GM19025 (cell line): ENCODE measurements at regions not wholly inside any gene's neighbourhood (a gene's known extent, or its start where the extent isn't known, plus 50 kb on each side); places are given as distances from the start of the nearest gene placed in this dataset.

Source experiments
- ATAC-seq: cut with Tn5 transposase; IDR thresholded peaks from one replicate; pipeline ENCODE4 v1.9.1; 2021; ENCODE audit warnings: mild to moderate bottlenecking, low read depth, moderate library complexity; ENCODE audit not compliant: unreplicated experiment

DNA sequence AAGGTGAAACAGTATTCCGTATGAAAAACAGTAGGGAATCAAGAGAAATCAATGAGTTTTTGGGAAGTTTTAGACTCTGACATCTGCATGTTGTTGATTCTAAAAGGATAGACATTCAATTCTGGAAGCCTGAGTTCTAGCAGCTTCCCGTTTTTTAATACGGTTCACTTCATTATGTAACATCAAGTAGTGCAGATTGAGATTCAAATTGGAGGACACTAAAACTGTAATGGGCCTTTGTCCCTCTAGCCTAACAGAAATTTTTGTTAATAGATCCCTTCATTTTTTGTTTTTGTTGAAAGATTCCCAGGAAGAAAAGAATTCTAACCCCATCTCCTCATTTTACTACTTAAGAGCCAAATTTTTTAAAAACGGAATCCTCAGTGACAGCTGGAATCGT is 384.6 kb downstream of the SH3GL2 start:
- ATAC-seq: no peak

DNA sequence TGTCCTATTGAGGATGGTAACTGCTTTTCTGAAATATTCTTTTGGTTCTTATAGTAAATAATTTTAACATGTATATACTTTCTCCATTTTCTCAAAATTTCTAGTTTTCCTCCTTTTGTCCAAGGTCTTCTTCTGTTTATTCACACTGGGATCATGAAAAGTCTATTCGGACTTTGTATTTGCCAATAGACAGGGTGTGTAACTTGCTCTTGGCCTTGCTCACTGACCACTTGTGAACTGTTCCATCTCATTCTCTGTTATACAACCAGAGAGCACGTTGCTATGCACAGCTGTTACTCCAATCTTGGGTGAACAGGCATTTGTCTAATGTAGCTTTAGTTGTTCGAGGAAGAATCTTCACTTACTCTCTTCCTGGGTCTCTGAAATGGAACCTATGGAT is 388.9 kb downstream of the SH3GL2 start:
- ATAC-seq: no peak

DNA sequence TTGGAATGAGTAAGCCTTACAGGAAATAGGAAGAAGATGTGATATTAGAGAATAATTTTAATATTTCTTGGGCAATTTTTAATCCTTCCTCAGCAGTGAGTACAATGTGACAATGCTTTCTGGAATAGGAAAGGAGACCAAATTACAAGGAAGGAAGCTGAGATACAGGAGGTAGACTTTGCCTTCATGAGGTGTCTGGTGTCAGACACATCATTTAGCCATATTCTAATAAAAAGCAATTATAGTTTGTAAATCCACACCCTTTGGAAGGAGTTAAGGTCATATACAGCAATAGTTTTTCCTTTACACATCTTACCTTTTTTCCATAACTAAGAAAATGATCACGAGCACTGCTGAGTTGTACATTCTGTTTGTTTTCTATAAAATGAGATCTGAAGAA is 390.4 kb downstream of the SH3GL2 start:
- ATAC-seq: no peak

DNA sequence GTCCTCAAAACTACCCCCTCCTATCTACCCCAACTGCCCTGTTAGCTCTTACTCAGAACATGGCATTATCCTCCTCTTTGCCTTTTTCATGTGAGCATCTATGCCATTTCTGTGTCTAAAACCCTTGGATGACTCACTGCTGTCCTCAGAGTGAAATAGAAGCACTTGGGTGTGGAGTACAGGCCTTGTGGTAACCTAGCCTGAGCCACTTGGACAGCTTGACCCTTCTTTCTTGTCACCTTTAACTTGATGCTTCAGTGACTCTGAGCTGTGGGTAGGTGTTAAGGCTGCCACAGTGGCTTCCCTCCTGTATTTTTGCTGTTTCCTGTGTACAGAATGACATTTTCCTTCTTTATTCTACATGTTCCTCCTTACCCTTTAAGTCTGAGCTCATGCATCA is 391.4 kb downstream of the SH3GL2 start:
- ATAC-seq: no peak

DNA sequence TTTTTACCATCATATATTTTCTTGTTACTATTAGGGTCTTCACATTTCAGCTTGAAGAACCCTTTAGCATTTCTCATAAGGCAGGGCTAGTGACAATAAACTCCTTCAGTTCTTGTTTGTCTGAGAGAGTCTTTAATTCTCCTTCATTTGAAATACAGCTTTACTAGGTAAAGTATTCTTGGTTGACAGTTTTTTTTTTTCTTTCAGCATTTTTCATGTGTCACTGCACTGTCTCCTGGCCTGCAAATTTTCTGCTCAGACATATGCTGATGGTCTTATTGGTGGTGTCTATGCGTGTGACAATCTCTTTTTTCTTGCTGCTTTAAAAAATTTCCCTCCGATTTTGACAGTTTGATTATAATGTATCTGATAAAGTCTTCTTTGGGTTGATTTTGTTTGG is 399.9 kb downstream of the SH3GL2 start:
- no peak for ATAC-seq

DNA sequence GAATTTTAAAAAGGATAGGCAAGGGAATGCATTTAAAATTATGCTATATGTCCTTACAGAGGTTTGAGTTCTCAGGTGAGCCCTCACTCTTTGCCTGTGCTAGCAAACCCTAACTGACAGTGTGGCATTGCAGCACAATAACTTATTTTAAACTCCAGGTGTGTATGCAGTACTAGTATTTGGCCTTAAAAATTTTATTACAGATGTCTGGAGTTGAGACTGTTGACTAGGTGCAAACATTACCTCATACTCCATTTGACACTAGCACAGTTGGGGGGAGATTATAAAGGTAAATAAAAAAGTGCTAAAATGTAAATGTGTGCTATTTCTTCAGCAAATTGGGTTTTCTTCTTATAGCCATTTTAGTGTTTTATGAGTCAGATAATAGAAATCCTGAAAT is 407.7 kb downstream of the SH3GL2 start:
- ATAC-seq: no peak

DNA sequence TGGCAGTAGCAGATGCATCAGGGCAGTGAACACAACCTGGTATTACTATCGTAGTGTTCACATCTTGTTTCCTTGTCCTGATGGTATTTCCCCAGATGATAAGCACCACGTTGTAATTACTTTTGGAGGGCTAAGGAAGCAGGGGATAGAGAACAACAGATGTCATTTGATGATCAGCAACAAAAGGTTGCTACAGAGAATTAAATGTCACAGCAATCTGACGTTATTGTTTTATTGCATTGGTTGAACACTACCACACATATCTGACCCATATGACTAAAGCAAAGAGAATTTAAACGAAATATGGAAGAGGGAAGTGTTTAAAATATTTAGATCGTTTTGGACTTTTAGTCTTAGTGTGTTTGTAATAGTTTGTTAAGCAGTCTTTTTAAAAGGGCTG is 408.3 kb downstream of the SH3GL2 start:
- ATAC-seq: no peak

DNA sequence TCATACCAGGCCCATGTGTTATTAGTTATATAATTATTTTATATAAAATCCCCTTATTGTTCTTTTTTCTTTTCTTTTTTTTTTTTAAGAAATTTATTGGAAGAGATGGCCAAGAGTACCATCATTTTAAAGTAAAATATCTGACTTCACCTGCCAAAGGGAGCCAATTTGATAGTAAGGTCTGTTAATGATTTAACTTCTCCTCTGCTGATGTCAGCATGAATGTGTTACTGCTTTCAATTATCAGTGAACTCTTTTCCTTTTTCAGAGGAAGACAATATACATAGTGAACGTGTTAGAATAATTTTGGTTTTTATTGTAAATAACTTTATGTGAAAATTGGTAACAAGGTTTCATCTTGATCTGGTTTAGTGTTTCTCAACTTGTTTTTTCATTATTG is 409.6 kb downstream of the SH3GL2 start:
- ATAC-seq: no peak

DNA sequence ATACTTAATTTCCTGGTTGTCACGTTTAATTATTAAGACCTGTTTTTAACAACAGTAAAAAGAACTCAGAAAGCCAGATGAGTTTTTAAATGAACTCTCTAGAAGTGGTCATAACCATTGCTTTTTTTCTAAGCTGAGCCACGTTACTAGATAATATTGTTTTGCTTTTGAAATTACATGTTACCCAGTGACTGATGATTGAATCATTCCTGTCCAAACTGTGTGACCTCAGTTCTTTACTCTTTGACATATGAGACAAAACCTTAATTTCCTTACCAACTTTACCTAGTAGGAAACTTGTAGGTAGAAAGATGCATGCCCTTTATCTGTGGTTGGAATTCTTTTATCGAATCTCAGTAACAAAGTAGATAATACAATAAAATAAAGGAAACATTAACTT is 411.7 kb downstream of the SH3GL2 start:
- ATAC-seq: no peak

DNA sequence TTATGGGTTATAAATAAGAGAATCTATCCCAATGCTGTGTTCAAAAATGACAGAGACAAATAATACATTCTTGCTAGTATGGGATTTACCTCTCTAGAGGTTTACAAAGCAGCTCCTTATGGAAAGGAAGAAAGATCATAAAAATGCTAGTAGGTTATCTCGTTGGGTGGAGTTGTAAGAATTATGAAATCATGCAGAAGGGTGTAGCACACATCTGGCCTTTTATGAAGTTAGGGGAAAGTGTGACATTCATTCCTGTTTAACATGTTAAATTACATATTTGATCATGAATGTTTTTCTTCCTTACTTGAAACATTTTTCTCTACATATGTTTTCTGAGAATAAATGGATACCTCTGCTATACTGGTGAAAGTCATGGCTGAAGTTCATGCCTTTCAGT is 414.2 kb downstream of the SH3GL2 start:
- ATAC-seq: no peak

DNA sequence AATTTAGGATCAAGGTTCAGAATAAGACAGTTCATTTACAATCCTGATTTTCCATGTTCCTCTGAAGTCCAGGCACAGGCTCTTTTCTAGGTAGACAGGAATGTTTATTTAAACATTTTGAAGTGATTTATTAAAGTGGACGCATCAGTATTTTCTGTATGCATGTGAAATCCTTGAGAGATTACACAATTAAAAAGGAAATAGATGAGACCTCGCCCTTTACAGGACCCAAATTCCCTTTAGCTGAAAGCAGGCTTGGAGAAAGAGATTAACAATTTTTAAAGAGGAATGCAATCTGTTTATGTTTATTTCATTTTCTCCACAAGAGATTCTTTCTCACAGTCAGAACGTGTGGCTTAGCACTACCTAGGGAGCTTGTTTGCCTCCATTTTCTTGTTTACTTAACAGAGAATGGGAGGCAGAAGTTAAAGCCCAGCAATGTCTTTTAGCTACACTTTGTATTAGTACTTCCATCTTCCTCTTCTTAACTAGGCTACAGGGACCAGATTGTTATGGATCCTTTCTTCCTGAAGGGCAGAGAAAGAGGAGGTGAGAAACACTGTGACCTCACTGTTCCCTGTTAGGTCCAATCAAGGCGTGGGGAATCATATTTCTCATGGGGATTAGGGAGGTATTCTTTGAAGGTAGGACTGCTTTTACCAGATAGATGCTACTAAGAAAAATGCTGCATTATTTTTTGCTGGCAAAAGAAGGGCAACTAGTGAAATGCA is 416.0 kb downstream of the SH3GL2 start:
- no peak for ATAC-seq

DNA sequence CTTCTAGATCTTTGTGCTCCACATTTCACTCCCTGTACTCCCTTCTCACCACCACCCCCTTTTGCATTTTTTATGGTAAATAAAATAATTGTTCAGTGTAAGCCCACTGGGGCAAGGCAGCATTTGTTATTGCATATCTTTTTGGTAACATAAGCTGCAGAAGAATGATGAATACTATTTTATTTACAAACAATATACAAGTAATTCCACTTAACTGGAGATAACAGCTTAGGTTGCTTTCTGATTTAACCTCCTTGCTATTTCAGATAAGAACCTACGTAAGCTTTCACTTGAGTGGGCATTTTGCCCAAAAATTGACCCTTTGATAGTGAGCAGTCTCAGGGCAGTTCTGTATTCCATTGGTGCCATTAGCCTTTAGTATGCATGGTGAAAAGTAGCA is 417.9 kb downstream of the SH3GL2 start:
- ATAC-seq: no peak

DNA sequence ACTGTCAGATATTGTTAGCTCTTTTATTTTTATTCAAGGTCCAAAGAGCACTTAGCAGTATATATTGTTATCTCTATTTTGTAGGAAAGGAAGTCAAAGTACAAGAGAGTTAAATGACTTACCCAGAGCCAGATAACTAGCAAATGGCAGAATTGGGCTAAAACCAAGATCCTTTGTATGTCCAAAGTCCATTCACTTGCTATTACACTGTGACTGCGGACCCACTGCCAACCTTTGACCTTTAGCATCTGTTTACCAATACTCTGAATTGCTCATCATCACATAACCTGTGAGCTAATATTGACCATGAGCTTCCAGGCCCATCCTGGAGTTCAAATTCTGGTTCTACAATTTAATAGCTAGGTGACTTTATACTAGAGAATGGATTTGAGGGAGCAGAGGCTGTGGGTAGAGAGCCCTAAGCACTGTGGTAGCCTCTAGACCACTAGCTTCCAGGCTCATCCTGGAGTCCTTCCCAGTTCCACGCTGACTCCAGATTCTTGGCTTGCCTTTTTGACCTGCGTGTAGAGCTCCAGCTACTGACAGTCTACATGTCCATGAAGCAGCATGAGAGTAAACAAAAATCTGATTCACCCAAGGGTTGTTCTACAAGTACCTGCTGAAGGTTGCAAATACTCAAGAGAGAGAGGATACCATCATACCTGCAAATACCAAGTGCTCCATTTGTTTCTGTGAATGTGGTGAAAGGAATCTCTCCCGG is 424.0 kb downstream of the SH3GL2 start:
- no peak for ATAC-seq

DNA sequence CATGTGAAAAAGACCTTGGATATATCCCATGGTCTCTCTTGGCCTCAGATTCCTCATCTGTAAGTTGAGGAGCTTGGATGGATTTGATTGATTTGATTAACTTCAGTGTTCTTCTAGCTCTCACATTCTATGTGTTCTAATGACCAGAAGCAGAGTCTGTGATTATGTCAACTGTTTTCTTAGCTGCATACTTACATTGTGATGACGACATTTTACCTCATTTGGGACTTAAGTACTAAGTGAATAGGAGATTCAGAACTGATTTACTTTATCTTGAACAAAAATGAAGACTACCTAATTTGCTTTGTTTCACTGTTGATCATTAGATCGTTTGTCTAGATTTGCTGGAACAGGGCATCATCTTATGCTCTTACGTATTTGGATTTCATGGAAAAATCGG is 427.7 kb downstream of the SH3GL2 start:
- ATAC-seq: no peak

DNA sequence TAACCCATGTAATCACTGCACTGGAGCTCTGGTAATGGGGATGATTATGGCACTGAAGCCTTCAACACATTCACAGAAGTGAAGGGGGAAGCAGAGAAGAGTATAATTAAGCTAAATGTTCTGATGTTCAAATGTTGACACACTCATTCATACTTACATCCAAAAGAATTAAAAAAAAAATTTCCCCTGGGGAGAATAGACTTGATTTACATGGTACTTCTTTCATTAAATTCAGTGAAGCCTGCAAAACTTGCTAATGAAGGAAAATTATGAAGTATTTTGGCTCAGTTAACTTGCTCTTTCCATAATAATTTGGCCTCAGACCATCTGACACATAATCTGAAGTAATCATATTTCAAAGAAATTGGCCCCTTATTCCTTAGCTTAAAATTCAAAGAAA is 428.8 kb downstream of the SH3GL2 start:
- no peak for ATAC-seq

DNA sequence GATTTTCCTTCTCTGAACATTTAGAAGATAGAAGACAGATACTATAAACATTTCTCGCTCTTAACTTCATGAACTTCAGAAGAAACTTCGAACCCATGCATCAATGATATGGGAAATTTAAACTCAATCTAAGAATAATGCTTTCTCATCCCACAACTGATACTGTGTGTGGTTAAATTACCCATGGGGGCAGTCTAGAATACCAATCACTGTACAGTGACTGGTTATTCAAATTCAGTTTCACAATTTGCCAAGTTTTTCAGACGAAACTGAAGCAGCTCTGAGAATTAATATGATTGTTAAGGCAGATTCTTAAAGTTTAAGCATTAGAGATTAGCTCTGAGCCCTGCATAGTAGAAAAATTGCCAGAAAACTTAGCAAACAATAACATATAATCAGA is 431.0 kb downstream of the SH3GL2 start:
- ATAC-seq: no peak

DNA sequence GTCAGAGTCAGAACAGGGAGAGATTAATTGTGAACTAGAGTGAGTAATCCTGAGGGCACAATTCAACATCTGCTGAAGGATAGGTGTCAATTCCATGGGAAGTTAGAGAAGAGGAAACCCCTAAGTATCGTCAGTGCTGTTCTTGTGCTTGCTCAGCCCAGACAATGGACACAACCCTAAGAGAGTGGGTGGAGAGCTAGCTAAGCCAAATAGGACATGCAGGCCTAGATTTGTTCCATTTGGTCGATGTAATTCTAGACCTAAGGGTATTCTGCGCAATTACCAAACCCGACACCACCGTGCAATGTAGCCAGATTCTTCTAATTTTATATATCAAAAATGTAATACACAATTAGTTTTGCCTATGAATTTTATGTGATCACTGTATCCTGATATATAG is 431.6 kb downstream of the SH3GL2 start:
- no peak for ATAC-seq

DNA sequence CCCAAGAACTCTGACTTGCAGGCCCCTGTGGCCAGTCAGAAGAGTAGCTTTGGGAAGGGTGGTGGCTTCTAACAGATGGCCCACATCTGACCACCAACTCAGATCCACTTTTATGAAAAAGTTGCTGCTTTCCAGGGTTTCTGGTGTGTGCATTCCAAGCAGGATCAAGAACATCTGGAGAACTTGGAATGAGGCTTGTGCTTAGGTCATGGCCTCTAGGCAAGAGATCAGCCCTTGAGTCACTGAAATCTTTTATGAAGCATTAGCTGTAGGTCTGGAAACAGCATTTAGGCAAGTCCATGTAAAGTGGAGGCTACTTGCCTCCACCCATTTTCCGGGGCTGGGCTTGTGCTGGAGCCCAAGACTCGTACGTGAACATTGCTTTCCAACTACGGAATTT is 433.3 kb downstream of the SH3GL2 start:
- ATAC-seq: no peak

DNA sequence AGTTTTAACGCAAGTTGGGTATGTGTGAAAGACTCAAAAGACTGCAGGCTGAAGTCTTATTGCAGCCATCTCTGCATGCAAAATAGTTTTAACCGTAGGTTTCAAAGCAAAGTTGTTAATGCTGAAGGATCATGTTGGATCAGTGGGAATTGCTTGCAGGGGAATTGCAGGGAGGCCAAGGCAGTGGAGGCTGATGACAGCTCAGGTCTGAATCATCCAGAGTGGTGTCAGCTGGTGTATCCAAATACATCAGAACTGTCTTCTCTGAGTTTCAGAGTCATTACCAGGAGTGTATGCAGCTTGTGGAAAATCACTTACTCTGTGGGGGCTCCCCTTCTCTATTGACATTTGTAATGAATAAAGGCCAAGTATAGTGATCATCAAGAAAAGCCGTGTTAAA is 435.7 kb downstream of the SH3GL2 start:
- ATAC-seq: no peak

DNA sequence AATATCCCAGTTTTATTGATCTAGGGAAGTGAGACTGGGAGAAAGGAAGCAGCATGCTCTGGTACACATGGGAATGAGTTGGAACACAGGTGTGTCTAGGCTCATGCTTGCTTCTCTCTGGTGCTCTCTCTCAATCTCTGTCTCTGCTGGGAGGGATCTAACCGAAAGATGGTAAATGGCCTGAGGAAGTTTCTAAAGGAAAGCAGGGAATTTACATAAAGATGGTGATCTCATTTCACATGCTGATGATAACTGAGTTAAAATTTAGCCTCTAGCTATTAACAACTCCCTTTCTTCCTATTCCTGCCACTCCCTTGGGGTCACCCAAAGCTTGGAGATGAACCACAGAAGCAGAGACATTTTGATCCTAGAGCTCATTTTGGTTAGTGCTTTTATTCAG is 436.2 kb downstream of the SH3GL2 start:
- ATAC-seq: no peak

DNA sequence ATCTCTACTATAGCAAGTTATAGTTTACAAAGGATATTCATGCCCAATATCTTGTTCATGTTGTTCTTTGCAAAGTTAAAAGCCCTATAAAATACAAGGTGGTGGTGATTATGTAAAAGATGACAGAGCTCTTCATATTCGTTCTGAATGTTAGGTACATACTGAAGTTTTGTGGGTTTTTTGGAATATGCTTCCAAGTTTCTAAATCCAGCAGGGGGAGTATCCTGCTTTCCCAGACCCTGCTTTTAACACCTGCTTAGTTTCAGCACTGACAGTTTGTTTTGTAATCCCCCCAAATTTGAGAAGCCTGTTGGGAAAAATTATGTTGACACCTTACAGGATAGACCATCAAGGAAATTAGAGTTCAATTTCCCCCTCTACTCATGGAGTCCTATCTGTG is 438.3 kb downstream of the SH3GL2 start:
- ATAC-seq: no peak

DNA sequence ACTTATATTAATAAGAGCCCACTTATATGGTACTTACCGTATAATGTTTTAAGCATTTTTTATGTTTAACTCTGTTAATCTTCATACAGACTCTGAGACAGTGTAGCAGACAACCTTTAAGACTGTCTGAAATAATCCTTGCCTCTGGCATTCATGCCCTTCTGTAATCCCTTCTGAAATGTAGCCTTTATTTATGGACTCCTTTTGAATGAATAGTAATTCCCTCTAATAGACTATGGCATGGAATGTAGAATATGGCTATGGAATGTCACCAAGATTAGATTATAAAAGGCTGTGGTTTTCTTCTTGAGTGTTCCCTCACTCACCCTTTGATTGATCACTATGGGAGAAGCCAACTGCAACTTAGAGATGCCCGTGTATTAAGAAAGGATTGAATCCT is 439.4 kb downstream of the SH3GL2 start:
- ATAC-seq: no peak
